Fibroblast of lung (primary cell): ENCODE measurements at regions not wholly inside any gene's neighbourhood (a gene's known extent, or its start where the extent isn't known, plus 50 kb on each side); places are given as distances from the start of the nearest gene placed in this dataset.

Experiments
- EZH2 ChIP-seq: IDR thresholded peaks from 2 replicates; pipeline ENCODE4 v1.5.1; 2012; ENCODE audit warnings: low read length, control low read depth, mild to moderate bottlenecking; ENCODE audit errors: missing control alignments
- TF ChIP-seq, protein P1 (sequence below), 2 donors: IDR thresholded peaks in 1 of 2; conservative IDR thresholded peaks in 1 of 2; 1 replicate in 1 of 2; 2 replicates in 1 of 2; pipeline ENCODE4 v1.5.1; 2011 to 2012; ENCODE audit warnings: low read length in 2 of 2, control low read depth in 1 of 2, inconsistent platforms in 1 of 2, low read depth in 1 of 2, mild to moderate bottlenecking in 1 of 2

GRCh38 chr2:158043181-158043948 is 58.3 kb upstream of the UPP2 start:
- TF ChIP-seq, protein P1, sequence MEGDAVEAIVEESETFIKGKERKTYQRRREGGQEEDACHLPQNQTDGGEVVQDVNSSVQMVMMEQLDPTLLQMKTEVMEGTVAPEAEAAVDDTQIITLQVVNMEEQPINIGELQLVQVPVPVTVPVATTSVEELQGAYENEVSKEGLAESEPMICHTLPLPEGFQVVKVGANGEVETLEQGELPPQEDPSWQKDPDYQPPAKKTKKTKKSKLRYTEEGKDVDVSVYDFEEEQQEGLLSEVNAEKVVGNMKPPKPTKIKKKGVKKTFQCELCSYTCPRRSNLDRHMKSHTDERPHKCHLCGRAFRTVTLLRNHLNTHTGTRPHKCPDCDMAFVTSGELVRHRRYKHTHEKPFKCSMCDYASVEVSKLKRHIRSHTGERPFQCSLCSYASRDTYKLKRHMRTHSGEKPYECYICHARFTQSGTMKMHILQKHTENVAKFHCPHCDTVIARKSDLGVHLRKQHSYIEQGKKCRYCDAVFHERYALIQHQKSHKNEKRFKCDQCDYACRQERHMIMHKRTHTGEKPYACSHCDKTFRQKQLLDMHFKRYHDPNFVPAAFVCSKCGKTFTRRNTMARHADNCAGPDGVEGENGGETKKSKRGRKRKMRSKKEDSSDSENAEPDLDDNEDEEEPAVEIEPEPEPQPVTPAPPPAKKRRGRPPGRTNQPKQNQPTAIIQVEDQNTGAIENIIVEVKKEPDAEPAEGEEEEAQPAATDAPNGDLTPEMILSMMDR (conservative IDR thresholded peaks at IDR 0.05 in 1 of 2, IDR thresholded peaks at IDR 0.05 in 1 of 2; ENCODE audit: low read depth in 1 of 2, low read length in 2 of 2): no peak
- no peak for TF ChIP-seq EZH2
